K562 (cell line): ENCODE measurements at regions not wholly inside any gene's neighbourhood (a gene's known extent, or its start where the extent isn't known, plus 50 kb on each side); places are given as distances from the start of the nearest gene placed in this dataset.

Source experiments
- ATF6 ChIP-seq: sonication (generic); formaldehyde crosslinking; IDR thresholded peaks from 2 replicates; pipeline ENCODE4 v1.4.0; 2020; ENCODE audit warnings: mild to moderate bottlenecking, missing genetic modification reagents
- BCL6 ChIP-seq: fragments of 250-450 bp; sonication (Bioruptor Pico); IDR thresholded peaks from 2 replicates; pipeline ENCODE4 v1.4.0; 2020
- CHD4 ChIP-seq: fragments of 200-600 bp; sonication (generic); IDR thresholded peaks from 3 replicates; pipeline ENCODE4 v1.6.1; 2012; ENCODE audit warnings: low read depth, mild to moderate bottlenecking, mixed read lengths, low read length, inconsistent platforms; ENCODE audit not compliant: insufficient read depth, insufficient replicate concordance, poor library complexity, severe bottlenecking
- SRSF1 ChIP-seq: fragments of 200-400 bp; formaldehyde crosslinking; IDR thresholded peaks from 2 replicates; pipeline ENCODE4 v1.6.1; 2017; ENCODE audit warnings: mild to moderate bottlenecking, low read depth, low read length, moderate library complexity
- ZBTB49 ChIP-seq: sonication (generic); formaldehyde crosslinking; IDR thresholded peaks from 2 replicates; pipeline ENCODE4 v1.8.0; 2022; ENCODE audit warnings: missing genetic modification reagents, mild to moderate bottlenecking, borderline replicate concordance
- ZNF282 ChIP-seq: sonication (generic); formaldehyde crosslinking; IDR thresholded peaks from 2 replicates; pipeline ENCODE4 v1.8.1; 2023; ENCODE audit warnings: missing genetic modification reagents
- TF ChIP-seq, protein P1 (sequence below): fragments of 250-450 bp; sonication (Bioruptor Pico); IDR thresholded peaks from 2 replicates; pipeline ENCODE4 v1.4.0; 2020; ENCODE audit warnings: mild to moderate bottlenecking

DNA sequence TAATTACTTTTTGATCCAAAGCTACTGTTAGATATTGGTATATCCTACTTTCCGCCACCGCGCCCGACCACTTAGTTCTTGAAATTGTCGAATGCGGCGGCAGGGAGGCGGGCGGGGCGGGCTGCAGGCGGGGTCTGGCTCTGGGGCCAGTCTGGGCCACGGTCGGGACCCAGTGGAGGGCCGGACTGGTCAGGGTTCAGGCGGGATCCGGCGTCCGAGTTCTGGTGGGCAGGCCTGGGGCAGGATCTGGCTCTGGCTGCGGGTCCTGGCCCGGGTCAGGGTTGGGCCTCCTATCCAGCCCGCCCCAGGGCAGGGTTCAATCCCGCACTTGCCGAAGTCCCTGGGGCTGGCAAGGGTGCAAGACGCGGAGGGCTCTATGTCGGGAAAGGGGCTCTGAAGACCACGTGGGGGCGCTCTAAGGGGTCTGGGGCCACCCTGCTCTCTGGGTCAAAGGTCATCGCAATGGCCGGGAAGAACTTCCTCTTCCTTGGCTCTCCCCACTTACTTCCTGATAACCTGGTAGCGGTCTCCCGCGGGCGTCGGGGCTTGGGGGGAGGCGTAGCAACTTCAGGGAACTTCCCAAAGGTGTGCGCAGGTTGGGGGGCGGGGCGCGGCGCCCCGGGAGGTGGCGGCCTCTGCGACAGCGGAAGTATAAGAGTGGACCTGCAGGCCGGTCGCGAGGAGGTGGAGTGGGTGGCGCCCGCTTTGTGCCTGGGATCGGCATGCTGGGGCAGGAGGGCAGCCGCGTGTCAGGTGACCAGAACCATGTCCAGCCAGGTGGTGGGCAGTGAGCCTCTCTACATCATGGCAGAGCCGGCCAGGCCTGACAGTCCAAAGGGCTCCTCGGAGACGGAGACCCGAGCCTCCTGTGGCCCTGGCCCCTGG, 83.4 kb downstream of the MRPL57 start:
- TF ChIP-seq ATF6 (CRISPR knock-in tag) (no peak), SRSF1 (no peak), CHD4 (no peak), ZNF282 (CRISPR knock-in tag) (no peak), ZBTB49 (no peak), BCL6 (CRISPR knock-in tag) (no peak)
- TF ChIP-seq, protein P1, sequence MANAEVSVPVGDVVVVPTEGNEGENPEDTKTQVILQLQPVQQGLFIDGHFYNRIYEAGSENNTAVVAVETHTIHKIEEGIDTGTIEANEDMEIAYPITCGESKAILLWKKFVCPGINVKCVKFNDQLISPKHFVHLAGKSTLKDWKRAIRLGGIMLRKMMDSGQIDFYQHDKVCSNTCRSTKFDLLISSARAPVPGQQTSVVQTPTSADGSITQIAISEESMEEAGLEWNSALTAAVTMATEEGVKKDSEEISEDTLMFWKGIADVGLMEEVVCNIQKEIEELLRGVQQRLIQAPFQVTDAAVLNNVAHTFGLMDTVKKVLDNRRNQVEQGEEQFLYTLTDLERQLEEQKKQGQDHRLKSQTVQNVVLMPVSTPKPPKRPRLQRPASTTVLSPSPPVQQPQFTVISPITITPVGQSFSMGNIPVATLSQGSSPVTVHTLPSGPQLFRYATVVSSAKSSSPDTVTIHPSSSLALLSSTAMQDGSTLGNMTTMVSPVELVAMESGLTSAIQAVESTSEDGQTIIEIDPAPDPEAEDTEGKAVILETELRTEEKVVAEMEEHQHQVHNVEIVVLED = no peak
